ENCODE measurements at regions not wholly inside any gene's neighbourhood (a gene's known extent, or its start where the extent isn't known, plus 50 kb on each side); places are given as distances from the start of the nearest gene placed in this dataset.

- no peak for DNase-seq
- in situ Hi-C loops (cut with HindIII; ENCODE audit: low pct_ligation_motif_present, low pct_unique_long_range_greater_than_20kb, low sequenced_read_pairs) = no loop called here
Measured at GRCh38 chr6:140592877-140593276, 1218.4 kb upstream of the CITED2 start.

GRCh38 chr6:140590641-140591040 is 1216.2 kb upstream of the CITED2 start:
- in situ Hi-C loops (cut with HindIII; ENCODE audit: low pct_ligation_motif_present, low pct_unique_long_range_greater_than_20kb, low sequenced_read_pairs) = no loop called here
- no peak for DNase-seq

- DNase-seq = no peak
- in situ Hi-C loops (cut with HindIII; ENCODE audit: low pct_ligation_motif_present, low pct_unique_long_range_greater_than_20kb, low sequenced_read_pairs) = no loop called here
Measured at GRCh38 chr6:140586426-140587061, 1212.1 kb upstream of the CITED2 start.

- in situ Hi-C loops (cut with HindIII; ENCODE audit: low pct_ligation_motif_present, low pct_unique_long_range_greater_than_20kb, low sequenced_read_pairs) = no loop called here
- DNase-seq = no peak
Measured at GRCh38 chr6:140581601-140582000, 1207.2 kb upstream of the CITED2 start.

DNA sequence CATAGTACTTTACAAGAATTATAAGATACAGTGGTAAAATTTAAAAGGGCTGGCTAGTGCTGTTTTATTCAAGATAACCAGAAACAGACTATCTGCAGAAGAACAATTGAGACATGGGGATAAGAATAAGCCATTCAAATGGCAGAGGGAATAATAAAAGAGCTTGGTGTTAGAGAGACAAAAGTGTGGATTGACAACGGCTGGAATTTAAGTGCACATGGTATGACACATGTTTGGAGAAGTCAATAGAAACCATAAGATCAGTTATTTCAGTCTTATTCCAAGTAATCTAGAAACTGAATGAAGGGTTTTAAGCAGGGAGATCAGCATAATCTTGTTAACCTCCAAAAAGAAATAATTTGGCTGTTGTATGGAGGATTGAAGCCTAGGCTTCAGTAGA is 1205.5 kb upstream of the CITED2 start:
- in situ Hi-C loops (cut with HindIII; ENCODE audit: low pct_ligation_motif_present, low pct_unique_long_range_greater_than_20kb, low sequenced_read_pairs) = no loop called here
- no peak for DNase-seq

DNA sequence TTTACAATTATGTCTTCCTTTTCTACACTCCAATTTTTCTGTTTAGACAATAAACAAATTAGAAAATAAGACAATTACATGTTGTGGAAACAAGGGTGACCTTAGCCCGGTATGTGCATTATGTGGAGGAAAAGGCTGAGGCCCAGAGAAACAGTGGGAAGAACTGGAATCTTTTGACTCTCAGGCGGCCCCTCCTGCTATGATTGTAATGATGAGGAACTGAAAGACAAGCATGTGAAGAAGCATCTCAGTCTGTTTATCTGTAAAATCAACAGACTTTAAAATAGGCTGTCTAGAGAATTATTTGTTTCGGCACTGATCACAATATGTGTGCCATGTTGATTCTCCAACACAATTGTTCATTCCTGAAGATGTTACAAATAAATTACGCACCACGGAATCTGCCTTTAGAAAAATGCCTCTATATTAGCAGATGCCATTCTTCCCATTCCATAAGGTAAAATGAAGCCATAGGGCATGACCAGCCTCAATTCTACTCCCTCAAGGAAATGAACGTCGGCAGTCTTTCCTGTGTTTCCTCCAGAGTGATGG is 1201.6 kb upstream of the CITED2 start:
- in situ Hi-C loops (cut with HindIII; ENCODE audit: low pct_ligation_motif_present, low pct_unique_long_range_greater_than_20kb, low sequenced_read_pairs) = no loop called here
- no peak for DNase-seq

DNA sequence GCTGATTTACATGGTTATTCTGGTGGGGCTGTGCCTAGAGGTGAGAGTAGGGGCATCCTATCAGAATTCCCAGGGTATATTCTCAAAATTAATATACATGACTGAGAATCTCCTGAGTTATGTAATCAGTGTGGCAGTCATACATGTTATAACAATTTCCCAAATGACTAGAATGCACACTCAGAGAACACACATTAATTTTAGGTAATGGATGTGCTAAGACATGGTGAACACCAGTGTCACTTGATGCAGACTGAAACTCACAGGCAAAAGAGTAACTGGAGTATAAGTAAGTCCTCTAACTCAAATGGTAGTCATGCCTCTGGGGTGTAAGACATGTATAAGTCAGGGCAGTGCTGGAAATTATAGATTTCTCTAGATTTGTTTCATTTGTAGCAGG is 1198.4 kb upstream of the CITED2 start:
- in situ Hi-C loops (cut with HindIII; ENCODE audit: low pct_ligation_motif_present, low pct_unique_long_range_greater_than_20kb, low sequenced_read_pairs) = no loop called here
- DNase-seq = no peak

DNA sequence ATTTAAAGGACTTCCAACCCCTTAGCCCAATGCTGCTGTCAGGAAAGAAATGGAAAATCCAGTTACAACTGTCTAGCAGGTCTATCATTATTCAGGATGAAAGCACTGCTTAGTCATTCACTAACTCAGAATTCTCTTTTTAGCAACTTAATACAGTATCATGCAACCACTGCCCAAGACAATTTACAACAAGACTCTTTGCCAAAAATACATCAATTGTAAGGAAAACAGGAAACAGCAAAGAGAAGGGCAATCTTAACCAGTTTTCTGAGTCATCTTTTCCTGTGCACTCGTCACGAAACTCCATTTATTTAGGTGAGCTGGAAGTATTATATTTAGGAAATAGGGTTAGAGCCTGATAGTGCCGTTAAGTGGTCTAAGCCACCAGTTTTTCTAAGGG is 1197.7 kb upstream of the CITED2 start:
- in situ Hi-C loops (cut with HindIII; ENCODE audit: low pct_ligation_motif_present, low pct_unique_long_range_greater_than_20kb, low sequenced_read_pairs) = no loop called here
- no peak for DNase-seq

DNA sequence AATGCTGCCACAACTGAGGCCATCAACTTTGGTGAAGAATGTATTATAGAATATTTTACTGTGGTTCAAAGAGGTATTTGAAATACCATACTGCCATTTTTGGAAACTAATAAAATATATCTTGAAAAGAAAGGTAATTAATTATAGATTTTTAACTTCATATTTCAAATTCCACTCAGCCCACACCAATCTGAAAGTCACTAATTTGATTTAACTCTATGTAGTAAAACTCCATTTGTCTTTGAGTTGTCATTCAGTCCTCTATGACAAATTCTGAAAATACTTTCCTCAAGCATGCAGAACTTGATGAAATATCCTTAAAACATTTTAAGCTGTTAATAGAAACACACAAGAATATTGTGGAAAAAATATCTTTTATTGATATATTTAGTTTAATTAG is 1196.7 kb upstream of the CITED2 start:
- in situ Hi-C loops (cut with HindIII; ENCODE audit: low pct_ligation_motif_present, low pct_unique_long_range_greater_than_20kb, low sequenced_read_pairs) = no loop called here

GRCh38 chr6:140567466-140567865 is 1193.0 kb upstream of the CITED2 start:
- DNase-seq = no peak
- in situ Hi-C loops (cut with HindIII; ENCODE audit: low pct_ligation_motif_present, low pct_unique_long_range_greater_than_20kb, low sequenced_read_pairs) = no loop called here

More for the DNA sequence above, 1196.7 kb upstream of the CITED2 start:
- DNase-seq = no peak

DNA sequence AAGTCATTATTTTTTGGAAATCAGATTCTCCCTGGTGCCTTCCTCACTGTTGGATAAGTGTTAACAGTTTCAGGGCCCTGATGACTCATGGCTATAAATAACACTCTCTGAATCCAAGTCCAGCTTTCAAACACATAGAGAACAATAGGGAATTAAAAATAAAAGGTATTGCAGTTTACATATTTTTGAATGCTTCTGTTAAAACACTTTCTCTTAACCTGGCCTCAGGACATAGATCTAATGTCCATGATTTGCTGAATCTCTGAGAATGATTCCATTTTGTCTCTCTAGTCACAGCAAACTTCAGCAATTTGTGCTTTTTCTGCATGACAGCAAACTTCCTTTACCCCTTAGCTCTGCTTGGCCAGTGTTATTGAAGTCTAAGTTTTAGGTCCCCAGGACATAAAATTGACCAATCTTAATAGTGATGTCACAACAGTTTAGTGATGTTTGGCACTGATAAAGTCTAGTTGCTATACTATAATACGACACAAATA is 1192.4 kb upstream of the CITED2 start:
- DNase-seq = peak; percentile 18
- in situ Hi-C loops (cut with HindIII; ENCODE audit: low pct_ligation_motif_present, low pct_unique_long_range_greater_than_20kb, low sequenced_read_pairs) = no loop called here

- in situ Hi-C loops (cut with HindIII; ENCODE audit: low pct_ligation_motif_present, low pct_unique_long_range_greater_than_20kb, low sequenced_read_pairs) = no loop called here
- DNase-seq = no peak
Measured at GRCh38 chr6:140563728-140564127, 1189.3 kb upstream of the CITED2 start.

GRCh38 chr6:140561701-140562100 is 1187.3 kb upstream of the CITED2 start:
- in situ Hi-C loops (cut with HindIII; ENCODE audit: low pct_ligation_motif_present, low pct_unique_long_range_greater_than_20kb, low sequenced_read_pairs) = no loop called here

DNA sequence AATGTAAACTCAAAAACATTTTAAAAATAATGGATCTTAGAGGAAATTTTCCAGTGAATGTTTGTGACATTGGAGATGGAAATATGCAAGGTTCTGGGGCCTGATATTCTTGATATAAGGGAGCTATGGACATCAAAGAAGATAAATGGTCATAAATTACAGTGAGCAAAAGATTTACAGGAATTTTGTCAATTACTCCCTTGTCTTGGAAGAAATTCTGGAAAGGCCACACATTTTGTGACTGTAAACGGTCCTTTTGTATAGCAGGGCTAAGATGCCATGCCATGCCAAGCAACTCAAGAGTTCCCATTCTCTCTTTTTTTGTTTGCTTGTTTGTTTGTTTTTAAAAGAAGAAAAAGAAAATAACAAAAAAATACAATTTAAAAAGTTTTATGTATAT is 1186.2 kb upstream of the CITED2 start:
- in situ Hi-C loops (cut with HindIII; ENCODE audit: low pct_ligation_motif_present, low pct_unique_long_range_greater_than_20kb, low sequenced_read_pairs) = no loop called here
- DNase-seq = no peak

More at GRCh38 chr6:140561701-140562100, 1187.3 kb upstream of the CITED2 start:
- DNase-seq = no peak

DNA sequence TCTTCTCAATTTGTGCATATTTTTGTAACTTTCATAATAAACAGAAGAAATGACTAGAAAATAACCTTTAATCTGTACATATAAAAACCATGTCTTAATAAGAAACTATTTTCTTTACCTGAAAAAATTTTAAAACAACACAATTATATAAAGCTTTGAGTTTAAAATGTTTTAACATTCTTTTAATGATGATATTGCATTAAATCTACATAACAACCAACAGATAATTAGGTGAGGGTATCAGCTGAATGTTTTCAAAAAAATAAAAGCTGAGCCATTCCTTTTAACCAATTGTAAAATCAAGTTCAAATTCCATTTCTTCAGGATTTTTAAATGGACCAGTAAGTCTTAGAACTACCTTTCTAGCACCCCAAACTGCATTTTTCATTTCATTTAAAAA is 1185.0 kb upstream of the CITED2 start:
- in situ Hi-C loops (cut with HindIII; ENCODE audit: low pct_ligation_motif_present, low pct_unique_long_range_greater_than_20kb, low sequenced_read_pairs) = no loop called here

GRCh38 chr6:140554421-140554820 is 1180.0 kb upstream of the CITED2 start:
- in situ Hi-C loops (cut with HindIII; ENCODE audit: low pct_ligation_motif_present, low pct_unique_long_range_greater_than_20kb, low sequenced_read_pairs) = no loop called here

More for the DNA sequence above, 1185.0 kb upstream of the CITED2 start:
- no peak for DNase-seq

DNA sequence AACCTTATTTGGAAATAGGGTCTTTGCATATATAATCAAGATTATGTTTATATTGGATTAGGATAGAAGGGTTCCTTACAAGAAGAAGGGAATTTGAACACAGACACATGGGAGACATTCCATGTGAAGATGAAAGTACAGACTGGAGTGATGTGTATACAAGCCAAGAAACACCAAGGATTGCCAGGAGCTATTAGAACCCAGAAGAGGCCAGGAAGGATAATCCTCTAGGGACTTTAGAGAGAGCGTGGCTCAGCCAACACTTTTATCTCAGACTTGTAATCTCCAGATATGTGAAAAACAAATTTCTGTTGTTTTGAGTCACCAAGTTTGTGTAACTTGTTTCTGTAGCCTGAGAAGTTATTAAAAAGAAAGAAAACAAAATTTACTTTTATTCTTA is 1173.9 kb upstream of the CITED2 start:
- DNase-seq = no peak
- in situ Hi-C loops (cut with HindIII; ENCODE audit: low pct_ligation_motif_present, low pct_unique_long_range_greater_than_20kb, low sequenced_read_pairs) = no loop called here

More at GRCh38 chr6:140554421-140554820, 1180.0 kb upstream of the CITED2 start:
- no peak for DNase-seq

DNA sequence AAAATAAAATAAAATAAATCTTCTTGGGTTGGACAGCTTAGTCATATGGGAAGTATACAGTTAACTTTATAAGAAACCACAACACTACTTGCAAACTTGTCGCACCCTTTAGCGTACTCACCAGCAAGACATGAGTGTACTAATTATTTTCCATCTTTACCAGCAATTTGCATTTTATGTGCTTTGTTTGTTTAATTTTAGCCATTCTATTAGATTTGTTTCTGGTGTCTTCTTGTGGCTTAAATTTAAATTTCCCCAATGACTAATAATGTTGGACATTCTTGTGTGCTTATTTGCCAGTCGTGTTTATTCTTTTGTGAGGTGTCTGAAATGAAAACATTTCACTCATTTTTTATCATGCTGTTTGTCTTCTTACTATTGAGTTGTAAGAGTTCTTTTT is 1172.2 kb upstream of the CITED2 start:
- in situ Hi-C loops (cut with HindIII; ENCODE audit: low pct_ligation_motif_present, low pct_unique_long_range_greater_than_20kb, low sequenced_read_pairs) = no loop called here
- no peak for DNase-seq

DNA sequence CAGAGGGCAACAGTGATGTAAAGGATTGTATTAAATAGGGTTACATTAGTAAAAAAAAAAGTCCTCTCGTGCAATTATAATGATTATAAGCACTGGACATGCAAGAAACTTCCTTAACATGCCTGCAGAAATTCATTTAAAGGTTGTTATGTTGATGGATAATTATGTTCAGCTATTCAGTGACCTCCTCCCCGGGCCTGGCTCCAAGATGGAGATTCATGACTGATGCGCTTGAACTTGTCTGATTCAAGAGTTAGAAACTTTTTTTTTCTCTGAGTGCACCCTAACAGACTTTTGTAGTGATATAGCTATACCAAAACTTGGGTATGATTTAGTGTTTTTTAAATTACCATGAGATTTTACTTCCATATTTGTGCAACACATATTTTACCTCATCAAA is 1170.0 kb upstream of the CITED2 start:
- in situ Hi-C loops (cut with HindIII; ENCODE audit: low pct_ligation_motif_present, low pct_unique_long_range_greater_than_20kb, low sequenced_read_pairs) = no loop called here
- DNase-seq = no peak

GRCh38 chr6:140542863-140543262 is 1168.4 kb upstream of the CITED2 start:
- DNase-seq = no peak
- in situ Hi-C loops (cut with HindIII; ENCODE audit: low pct_ligation_motif_present, low pct_unique_long_range_greater_than_20kb, low sequenced_read_pairs) = no loop called here

Measured in ACHN (cell line).